ENCODE measurements at regions not wholly inside any gene's neighbourhood (a gene's known extent, or its start where the extent isn't known, plus 50 kb on each side); places are given as distances from the start of the nearest gene placed in this dataset.

DNA sequence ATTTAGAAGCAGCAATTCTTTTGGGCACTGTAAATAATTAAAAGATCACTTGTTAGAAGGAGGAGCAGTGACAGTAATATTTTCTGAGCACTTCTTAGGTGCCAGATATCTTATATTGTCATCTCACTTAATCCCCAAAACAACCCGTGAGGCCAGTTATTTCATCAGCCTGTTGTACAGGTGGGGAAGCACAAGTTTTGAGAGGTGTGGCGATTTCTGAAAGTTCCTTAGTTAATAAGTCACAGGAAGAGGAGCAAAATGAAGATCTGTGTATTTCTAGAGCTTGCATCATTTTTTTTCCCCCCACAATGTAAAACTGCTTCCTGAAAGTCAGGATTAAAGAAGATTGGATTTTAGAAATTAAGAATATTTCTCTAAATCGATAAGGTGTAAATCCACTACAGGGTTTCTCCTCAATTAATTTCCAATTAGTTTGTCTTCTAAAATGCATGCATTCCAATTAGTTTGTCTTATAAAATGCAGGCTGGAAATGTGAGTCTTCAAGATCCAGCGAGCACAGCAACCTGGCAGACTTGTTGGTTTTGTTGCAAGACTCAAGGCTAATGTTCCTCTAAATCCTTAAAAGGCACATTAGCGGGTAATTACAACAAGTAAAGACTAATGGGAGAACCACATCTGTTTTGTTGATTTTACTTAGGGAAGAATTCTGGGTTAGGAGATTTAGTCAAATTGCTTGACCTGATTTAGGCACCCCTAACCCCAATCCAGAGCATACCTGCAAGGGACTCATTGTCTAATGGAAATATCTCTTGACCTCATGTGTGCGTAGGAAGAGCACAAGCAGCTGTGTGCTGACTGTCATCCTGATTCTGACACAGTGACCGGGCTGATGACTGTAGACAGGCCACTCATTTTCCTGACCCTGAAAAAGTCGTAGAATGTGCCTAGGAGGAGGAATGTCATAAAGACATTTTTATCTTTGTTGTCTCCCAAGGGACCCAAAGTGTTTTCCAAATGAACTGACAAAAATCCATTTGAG is 272.0 kb downstream of the BAMBI start:
- POLR2A ChIA-PET (ENCODE audit: low non-redundant PET) = no interaction called here
- no peak overlapping the region for H3K27ac ChIP-seq
- CTCF ChIA-PET = no interaction called here
- DNase-seq (ENCODE audit: low spot score) = no peak
- TF ChIP-seq, protein P1, sequence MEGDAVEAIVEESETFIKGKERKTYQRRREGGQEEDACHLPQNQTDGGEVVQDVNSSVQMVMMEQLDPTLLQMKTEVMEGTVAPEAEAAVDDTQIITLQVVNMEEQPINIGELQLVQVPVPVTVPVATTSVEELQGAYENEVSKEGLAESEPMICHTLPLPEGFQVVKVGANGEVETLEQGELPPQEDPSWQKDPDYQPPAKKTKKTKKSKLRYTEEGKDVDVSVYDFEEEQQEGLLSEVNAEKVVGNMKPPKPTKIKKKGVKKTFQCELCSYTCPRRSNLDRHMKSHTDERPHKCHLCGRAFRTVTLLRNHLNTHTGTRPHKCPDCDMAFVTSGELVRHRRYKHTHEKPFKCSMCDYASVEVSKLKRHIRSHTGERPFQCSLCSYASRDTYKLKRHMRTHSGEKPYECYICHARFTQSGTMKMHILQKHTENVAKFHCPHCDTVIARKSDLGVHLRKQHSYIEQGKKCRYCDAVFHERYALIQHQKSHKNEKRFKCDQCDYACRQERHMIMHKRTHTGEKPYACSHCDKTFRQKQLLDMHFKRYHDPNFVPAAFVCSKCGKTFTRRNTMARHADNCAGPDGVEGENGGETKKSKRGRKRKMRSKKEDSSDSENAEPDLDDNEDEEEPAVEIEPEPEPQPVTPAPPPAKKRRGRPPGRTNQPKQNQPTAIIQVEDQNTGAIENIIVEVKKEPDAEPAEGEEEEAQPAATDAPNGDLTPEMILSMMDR (conservative IDR thresholded peaks at IDR 0.05; ENCODE audit: low read depth) = no peak

DNA sequence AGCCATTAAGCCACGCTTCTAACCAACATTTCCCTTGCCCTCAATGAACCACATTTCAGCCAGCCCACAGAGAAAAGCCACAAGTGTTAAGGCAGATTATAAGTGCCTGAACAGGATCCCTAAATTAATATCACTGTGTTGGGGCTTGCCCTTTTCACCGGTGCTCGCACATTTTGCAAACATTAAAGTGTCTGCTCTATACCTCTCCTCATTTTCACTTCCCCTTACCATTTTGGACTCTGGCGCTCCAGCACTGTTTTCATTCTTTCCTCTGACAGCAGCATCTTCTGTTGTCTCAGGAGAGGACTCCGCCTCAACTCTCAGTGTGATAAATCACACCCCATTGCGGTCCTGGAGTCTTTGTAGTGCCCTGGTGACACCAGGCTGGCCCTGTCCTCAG is 274.2 kb downstream of the BAMBI start:
- H3K27ac ChIP-seq = no peak overlapping the region
- DNase-seq (ENCODE audit: low spot score) = no peak
- TF ChIP-seq, protein P1 (conservative IDR thresholded peaks at IDR 0.05; ENCODE audit: low read depth) = no peak
- ChIA-PET CTCF (no interaction called here), POLR2A (ENCODE audit: low non-redundant PET) (no interaction called here)

DNA sequence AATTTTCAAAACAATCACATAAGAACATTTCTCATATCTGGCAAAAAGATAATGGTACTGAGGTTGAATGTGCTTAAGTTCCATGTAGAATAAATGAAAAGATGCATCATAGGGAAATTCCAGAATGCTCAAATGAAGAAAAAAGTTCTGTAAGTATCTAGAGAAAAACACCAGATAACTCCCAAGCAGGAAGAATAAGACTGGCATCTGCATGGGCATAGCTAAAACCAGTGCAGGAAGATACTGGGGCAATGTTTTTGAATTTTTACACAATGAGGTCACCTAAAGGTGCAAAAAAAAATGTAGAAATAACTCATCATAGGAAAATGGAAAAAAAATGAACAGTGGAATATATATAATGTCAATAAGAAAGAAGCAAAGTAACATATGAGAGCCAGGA is 275.2 kb downstream of the BAMBI start:
- DNase-seq (ENCODE audit: low spot score) = no peak
- H3K27ac ChIP-seq = no peak overlapping the region
- ChIA-PET CTCF (no interaction called here), POLR2A (ENCODE audit: low non-redundant PET) (no interaction called here)
- TF ChIP-seq, protein P1 (conservative IDR thresholded peaks at IDR 0.05; ENCODE audit: low read depth) = no peak

GRCh38 chr10:28954211-28954610 is 276.9 kb downstream of the BAMBI start:
- H3K27ac ChIP-seq = no peak overlapping the region
- no peak for DNase-seq (ENCODE audit: low spot score)
- ChIA-PET CTCF (interaction anchor here (0.6 kb wide), 1 partner anchor 11 kb away, joined by 3 read pairs; no protein-coding TSS in a partner anchor), POLR2A (ENCODE audit: low non-redundant PET) (no interaction called here)
- TF ChIP-seq, protein P1 (conservative IDR thresholded peaks at IDR 0.05; ENCODE audit: low read depth) = no peak

- TF ChIP-seq, protein P1 (conservative IDR thresholded peaks at IDR 0.05; ENCODE audit: low read depth) = no peak
- POLR2A ChIA-PET (ENCODE audit: low non-redundant PET) = no interaction called here
- DNase-seq (ENCODE audit: low spot score) = no peak
- H3K27ac ChIP-seq = no peak overlapping the region
- CTCF ChIA-PET = no interaction called here
Measured at GRCh38 chr10:28958468-28958867, 281.1 kb downstream of the BAMBI start.

- ChIA-PET CTCF (no interaction called here), POLR2A (ENCODE audit: low non-redundant PET) (no interaction called here)
- no peak overlapping the region for H3K27ac ChIP-seq
- TF ChIP-seq, protein P1 (conservative IDR thresholded peaks at IDR 0.05; ENCODE audit: low read depth) = no peak
- no peak for DNase-seq (ENCODE audit: low spot score)
Measured at GRCh38 chr10:28959850-28960501, 282.7 kb downstream of the BAMBI start.
